OCI-LY7 (cell line): ENCODE measurements at regions not wholly inside any gene's neighbourhood (a gene's known extent, or its start where the extent isn't known, plus 50 kb on each side); places are given as distances from the start of the nearest gene placed in this dataset.

ENCODE experiments used
- BruUV-seq: library from RNA; stranded (reverse); fragments of 400-500 nt; replicated peaks from 2 replicates; lab custom pipeline; 2021; lab: Mats Ljungman, UMichigan
- CTCF ChIA-PET: fragments of 300-600 bp; sonication (Branson Sonifier 250); formaldehyde crosslinking; loops from one replicate; lab custom pipeline; 2022; ENCODE audit warnings: antibody characterized with exemption; ENCODE audit not compliant: unreplicated experiment; lab: Charles Lee
- POLR2A ChIA-PET: fragments of 300-600 bp; sonication (Branson Sonifier 250); formaldehyde crosslinking; loops from one replicate; lab custom pipeline; 2022; ENCODE audit warnings: antibody characterized with exemption; lab: Charles Lee
- DNase-seq: peaks from one replicate; pipeline ENCODE4 v3.0.0-alpha.2; 2015; ENCODE audit warnings: low spot score
- H2AFZ ChIP-seq: fragments of 200-600 bp; sonication (generic), shearing (Covaris generic); 2 replicates; pipeline ENCODE4 v1.6.1; 2014; ENCODE audit warnings: mild to moderate bottlenecking, antibody characterized with exemption, low read length, moderate library complexity
- H3K27ac ChIP-seq: fragments of 200-600 bp; sonication (generic); 2 replicates; pipeline ENCODE4 v1.5.1; 2014; ENCODE audit warnings: mixed run types, low read depth, mild to moderate bottlenecking, moderate library complexity, low read length, inconsistent platforms; ENCODE audit not compliant: poor library complexity, severe bottlenecking
- H3K36me3 ChIP-seq: fragments of 200-600 bp; sonication (generic); 2 replicates; pipeline ENCODE4 v1.6.1; 2014; ENCODE audit warnings: mild to moderate bottlenecking, antibody characterized with exemption, low read length, moderate library complexity, mixed read lengths; ENCODE audit not compliant: insufficient read depth
- H3K4me1 ChIP-seq: fragments of 200-600 bp; sonication (generic); 2 replicates; pipeline ENCODE4 v1.5.1; 2014; ENCODE audit warnings: mild to moderate bottlenecking, low read length; ENCODE audit not compliant: insufficient read depth, poor library complexity, severe bottlenecking
- H3K4me2 ChIP-seq: fragments of 200-600 bp; sonication (generic); 2 replicates; pipeline ENCODE4 v1.6.1; 2014; ENCODE audit warnings: mild to moderate bottlenecking, low read length
- H3K4me3 ChIP-seq: fragments of 200-600 bp; sonication (generic); 2 replicates; pipeline ENCODE4 v1.5.1; 2014; ENCODE audit warnings: mild to moderate bottlenecking, low read depth, low read length; ENCODE audit not compliant: poor library complexity, severe bottlenecking
- H3K79me2 ChIP-seq: fragments of 200-600 bp; sonication (generic); 2 replicates; pipeline ENCODE4 v1.6.1; 2016; ENCODE audit warnings: low read depth, mild to moderate bottlenecking, low read length, moderate library complexity, mixed read lengths; ENCODE audit not compliant: insufficient read depth
- H3K9me2 ChIP-seq: fragments of 200-600 bp; sonication (generic); 2 replicates; pipeline ENCODE4 v1.6.1; 2016; ENCODE audit warnings: mild to moderate bottlenecking, low read length, mixed read lengths; ENCODE audit not compliant: insufficient read depth
- H3K9me3 ChIP-seq: fragments of 200-600 bp; sonication (generic); 2 replicates; pipeline ENCODE4 v1.6.1; 2014; ENCODE audit warnings: mild to moderate bottlenecking, mixed run types, low read length, mixed read lengths
- H4K20me1 ChIP-seq: fragments of 200-600 bp; sonication (generic); 2 replicates; pipeline ENCODE4 v1.6.1; 2014; ENCODE audit warnings: mild to moderate bottlenecking, antibody characterized with exemption, low read length, moderate library complexity, mixed read lengths; ENCODE audit not compliant: insufficient read depth
- EZH2phosphoT487 ChIP-seq: fragments of 200-600 bp; sonication (generic); IDR thresholded peaks from 2 replicates; pipeline ENCODE4 v1.6.1; 2018; ENCODE audit warnings: low read depth, borderline replicate concordance, mild to moderate bottlenecking, mixed run types, antibody characterized with exemption, low read length, moderate library complexity, mixed read lengths
- intact Hi-C: fragments of 100-400 bp; cut with micrococcal nuclease; formaldehyde crosslinking; loops from one replicate; pipeline ENCODE4 v1.10.0; 2022; ENCODE audit not compliant: unreplicated experiment
- TF ChIP-seq, protein P1 (sequence below): fragments of 200-600 bp; sonication (generic); conservative IDR thresholded peaks from 2 replicates; pipeline ENCODE4 v1.5.1; 2014; ENCODE audit warnings: mild to moderate bottlenecking, antibody characterized with exemption, low read length, moderate library complexity, mixed read lengths

GRCh38 chr6:76592566-76592965 lies 520.1 kb upstream of the IMPG1 start:
- no TSS peak for BruUV-seq
- H3K4me2 ChIP-seq, result no peak overlapping the region
- ChIA-PET CTCF (no interaction called here), POLR2A (no interaction called here)
- no peaks in the 10 kb centered on the region for H3K4me1 ChIP-seq
- H3K27ac ChIP-seq, result no peak overlapping the region
- H2AFZ ChIP-seq, result no peak overlapping the region
- H3K79me2 ChIP-seq, result no peaks in the 10 kb centered on the region
- H3K9me3 ChIP-seq, result no peaks in the 10 kb centered on the region
- H3K36me3 ChIP-seq, result no peaks in the 10 kb centered on the region
- no peak overlapping the region for H3K4me3 ChIP-seq
- no peaks in the 10 kb centered on the region for H4K20me1 ChIP-seq
- no peaks in the 10 kb centered on the region for H3K9me2 ChIP-seq
- no peak for DNase-seq
- intact Hi-C loops, result no loop called here
- TF ChIP-seq, protein P1, sequence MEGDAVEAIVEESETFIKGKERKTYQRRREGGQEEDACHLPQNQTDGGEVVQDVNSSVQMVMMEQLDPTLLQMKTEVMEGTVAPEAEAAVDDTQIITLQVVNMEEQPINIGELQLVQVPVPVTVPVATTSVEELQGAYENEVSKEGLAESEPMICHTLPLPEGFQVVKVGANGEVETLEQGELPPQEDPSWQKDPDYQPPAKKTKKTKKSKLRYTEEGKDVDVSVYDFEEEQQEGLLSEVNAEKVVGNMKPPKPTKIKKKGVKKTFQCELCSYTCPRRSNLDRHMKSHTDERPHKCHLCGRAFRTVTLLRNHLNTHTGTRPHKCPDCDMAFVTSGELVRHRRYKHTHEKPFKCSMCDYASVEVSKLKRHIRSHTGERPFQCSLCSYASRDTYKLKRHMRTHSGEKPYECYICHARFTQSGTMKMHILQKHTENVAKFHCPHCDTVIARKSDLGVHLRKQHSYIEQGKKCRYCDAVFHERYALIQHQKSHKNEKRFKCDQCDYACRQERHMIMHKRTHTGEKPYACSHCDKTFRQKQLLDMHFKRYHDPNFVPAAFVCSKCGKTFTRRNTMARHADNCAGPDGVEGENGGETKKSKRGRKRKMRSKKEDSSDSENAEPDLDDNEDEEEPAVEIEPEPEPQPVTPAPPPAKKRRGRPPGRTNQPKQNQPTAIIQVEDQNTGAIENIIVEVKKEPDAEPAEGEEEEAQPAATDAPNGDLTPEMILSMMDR, result no peak
- TF ChIP-seq EZH2phosphoT487, result no peak

GRCh38 chr6:76587271-76587670 lies 514.8 kb upstream of the IMPG1 start:
- no peak for DNase-seq
- TF ChIP-seq EZH2phosphoT487, result no peak
- TF ChIP-seq, protein P1, result no peak
- no peaks in the 10 kb centered on the region for H3K36me3 ChIP-seq
- CTCF ChIA-PET, result no interaction called here
- H3K4me1 ChIP-seq, result no peaks in the 10 kb centered on the region
- no peaks in the 10 kb centered on the region for H3K9me2 ChIP-seq
- H4K20me1 ChIP-seq, result no peaks in the 10 kb centered on the region
- no peaks in the 10 kb centered on the region for H3K79me2 ChIP-seq
- intact Hi-C loops, result no loop called here
- no peak overlapping the region for H3K4me3 ChIP-seq
- H3K9me3 ChIP-seq, result no peaks in the 10 kb centered on the region
- no peak overlapping the region for H3K27ac ChIP-seq
- H2AFZ ChIP-seq, result no peak overlapping the region
- POLR2A ChIA-PET, result interaction anchor here (0.5 kb wide), 1 partner anchor 97 kb away, joined by 3 read pairs; no protein-coding TSS in a partner anchor
- BruUV-seq, result no TSS peak
- H3K4me2 ChIP-seq, result no peak overlapping the region

DNA sequence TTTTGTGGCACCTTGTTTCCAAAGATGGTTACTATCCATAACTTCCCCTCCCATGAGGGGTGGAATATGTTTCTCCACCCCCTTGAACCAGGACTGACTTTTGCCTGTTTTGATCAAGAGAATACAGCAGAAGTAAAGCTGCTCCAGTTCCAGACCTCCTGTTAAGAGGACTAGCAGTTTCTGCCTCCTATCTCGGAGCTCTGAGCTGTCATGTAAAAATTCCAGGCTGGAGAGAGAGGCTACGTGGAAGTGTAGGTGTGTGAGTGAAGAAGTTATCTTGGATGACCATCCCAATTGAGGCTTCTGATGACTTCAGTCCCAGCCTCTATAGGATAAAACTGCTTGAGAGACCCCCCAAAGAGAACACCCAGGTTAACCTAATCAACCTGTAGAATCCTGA lies 511.7 kb upstream of the IMPG1 start:
- ChIA-PET CTCF (no interaction called here), POLR2A (no interaction called here)
- no peaks in the 10 kb centered on the region for H3K79me2 ChIP-seq
- no peaks in the 10 kb centered on the region for H3K9me2 ChIP-seq
- H3K27ac ChIP-seq, result no peak overlapping the region
- H3K4me3 ChIP-seq, result no peak overlapping the region
- H3K36me3 ChIP-seq, result no peaks in the 10 kb centered on the region
- intact Hi-C loops, result no loop called here
- TF ChIP-seq EZH2phosphoT487, result no peak
- TF ChIP-seq, protein P1, result no peak
- DNase-seq, result no peak
- H4K20me1 ChIP-seq, result no peaks in the 10 kb centered on the region
- H3K9me3 ChIP-seq, result no peaks in the 10 kb centered on the region
- no peaks in the 10 kb centered on the region for H3K4me1 ChIP-seq
- no peak overlapping the region for H3K4me2 ChIP-seq
- H2AFZ ChIP-seq, result no peak overlapping the region
- BruUV-seq, result no TSS peak
